Hepatic stellate cell (primary cell): ENCODE measurements at regions not wholly inside any gene's neighbourhood (a gene's known extent, or its start where the extent isn't known, plus 50 kb on each side); places are given as distances from the start of the nearest gene placed in this dataset.
"Not testable (repeated sequence)": the region's sequence is repeated elsewhere in the genome, so short reads cannot be mapped to it uniquely, and the experiment has no call there.

ENCODE experiments used
- DNase-seq: peaks from one replicate; pipeline ENCODE4 v3.0.0; 2011; ENCODE audit warnings: low spot score

- no peak for DNase-seq
Observed at GRCh38 chr2:35116151-35116550, 1239.4 kb upstream of the CRIM1 start.

- DNase-seq: no peak
Observed at GRCh38 chr2:35114765-35115164, 1240.8 kb upstream of the CRIM1 start.

GRCh38 chr2:35112367-35112766 lies 1243.2 kb upstream of the CRIM1 start:
- DNase-seq: not testable (repeated sequence)

DNA sequence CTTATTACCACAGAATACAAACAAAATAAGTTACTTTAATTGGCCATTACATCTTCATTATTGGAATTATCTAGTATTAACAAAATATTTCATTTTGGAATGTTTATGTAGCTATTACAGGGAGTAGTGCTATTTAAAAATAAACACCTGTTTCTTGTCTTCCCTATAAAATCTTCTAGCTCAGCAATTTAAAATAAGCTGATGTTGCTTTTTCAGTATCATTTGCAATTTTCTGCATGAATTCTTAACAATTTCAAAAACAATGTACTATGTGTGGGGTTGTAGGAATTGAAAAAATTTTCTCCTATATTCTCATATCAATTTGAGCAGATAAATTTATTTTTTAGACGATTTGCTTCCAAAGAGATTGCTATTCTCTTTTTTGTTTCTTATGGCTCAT lies 1251.3 kb upstream of the CRIM1 start:
- no peak for DNase-seq

- DNase-seq: no peak
Observed at GRCh38 chr2:35099342-35099741, 1256.2 kb upstream of the CRIM1 start.

DNA sequence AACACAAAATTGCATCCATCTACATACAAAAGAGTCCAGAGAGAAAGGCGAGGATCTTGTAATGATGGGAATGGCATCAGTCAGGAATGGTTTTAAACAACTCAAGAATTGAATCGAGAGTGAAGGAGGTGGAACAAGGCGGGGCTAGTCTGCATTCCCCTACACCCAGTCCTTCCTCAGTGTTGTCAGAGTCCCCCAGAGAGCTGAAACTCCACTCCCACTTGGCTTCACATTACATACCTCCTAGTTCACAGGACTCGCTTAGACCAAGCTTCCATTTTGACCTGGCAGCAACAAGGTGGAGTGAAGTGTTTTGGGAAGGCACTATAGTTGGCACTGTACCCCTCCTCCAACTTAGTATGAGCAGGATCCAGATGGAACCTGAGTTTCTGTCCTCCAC lies 1273.5 kb upstream of the CRIM1 start:
- no peak for DNase-seq

- DNase-seq: no peak
Observed at GRCh38 chr2:35081622-35082015, 1274.0 kb upstream of the CRIM1 start.

DNA sequence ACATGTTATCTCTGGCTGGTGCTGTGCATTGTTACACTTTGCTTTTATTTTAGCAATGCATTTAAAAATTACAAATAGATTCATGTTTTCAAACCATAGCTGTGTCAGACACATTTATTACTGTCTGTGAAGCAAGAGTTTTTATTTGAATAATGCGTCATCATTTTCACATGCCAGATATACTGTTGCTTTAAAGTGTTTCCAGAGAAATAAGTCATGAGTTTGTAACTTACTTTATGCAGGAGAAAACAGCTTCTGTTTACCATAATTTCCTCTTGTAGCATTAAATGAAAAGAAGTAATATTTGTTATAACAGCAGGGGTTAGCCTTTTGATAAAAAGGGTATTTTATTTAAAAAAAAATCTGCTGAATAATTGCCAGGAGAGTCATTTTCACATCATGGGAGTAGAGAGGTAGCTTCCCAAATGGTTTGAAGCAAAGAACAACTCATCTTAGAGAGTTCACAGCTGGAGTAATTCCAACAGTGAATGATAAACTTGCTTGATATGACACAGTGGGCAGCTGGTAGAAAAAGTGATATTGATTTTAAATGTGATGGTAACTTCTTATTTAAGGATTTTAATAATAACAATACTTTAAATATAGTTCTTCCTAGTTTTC lies 1274.5 kb upstream of the CRIM1 start:
- DNase-seq: no peak

DNA sequence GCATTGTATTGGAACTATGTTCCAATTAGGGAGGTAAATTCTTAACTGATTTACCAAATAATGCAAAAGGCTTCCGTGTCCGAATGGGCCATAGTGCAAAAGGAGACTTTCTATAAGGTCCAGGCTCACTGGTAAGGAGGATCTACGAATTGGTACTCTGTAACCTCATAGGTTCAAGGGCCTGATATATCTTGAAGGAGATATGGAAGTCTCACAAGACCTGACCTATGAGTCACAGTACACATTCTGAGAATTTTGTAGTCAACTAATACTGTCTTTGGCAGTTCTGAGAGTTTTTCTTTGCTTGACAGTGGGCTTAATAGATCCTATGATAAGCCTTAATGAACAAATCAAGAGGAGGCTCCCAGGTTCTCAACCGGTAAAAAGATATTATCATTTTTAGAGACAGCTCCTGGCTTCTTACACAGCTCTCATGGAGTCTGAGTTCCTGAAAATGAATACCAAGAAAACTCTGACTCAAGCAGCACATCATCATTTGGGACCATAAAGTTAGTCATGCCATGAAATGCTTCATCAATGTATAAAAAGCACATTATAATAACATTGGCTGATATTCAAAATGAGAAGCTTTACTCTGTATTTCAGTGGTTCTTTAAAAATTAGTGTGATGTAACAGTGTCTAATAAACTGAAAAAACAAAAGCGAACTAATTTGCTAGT lies 1275.2 kb upstream of the CRIM1 start:
- no peak for DNase-seq

DNA sequence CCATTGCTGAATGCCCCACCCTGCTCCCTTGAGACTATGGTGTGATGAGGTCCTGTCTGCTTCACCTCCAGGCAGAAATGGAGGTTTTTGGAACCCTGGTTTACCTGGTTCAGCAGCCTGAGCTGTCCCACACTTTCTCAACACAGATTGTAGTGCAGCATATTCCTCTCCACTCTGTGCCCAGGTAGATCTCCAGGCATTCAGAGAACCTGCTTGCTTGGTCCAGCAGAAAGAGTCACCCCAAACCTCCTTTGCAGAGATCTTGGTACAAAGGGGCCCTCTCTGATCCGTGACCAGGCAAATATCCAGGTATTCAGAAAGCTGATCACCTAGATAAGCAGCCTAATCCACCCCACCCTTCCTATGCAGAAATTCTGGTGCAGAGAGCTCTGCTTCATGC lies 1288.2 kb upstream of the CRIM1 start:
- DNase-seq: no peak

DNA sequence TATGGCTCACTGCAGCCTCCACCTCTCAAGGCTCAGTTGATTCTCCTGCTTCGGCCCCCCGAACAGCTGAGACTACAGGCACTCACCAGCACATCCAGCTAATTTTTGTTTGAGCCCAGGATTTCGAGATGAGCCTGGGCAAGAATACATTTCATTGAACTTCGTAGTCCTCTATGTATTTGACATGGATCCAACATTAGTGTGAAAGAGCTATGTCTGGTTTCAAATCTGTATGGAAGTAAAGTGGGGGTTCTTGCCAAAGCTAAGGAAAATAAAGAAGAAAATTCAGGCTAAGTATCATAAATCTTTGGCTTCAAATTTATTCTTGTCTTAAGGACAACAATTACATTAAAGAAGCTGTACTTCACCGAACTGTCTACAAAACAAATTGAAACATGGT lies 1291.7 kb upstream of the CRIM1 start:
- no peak for DNase-seq

- DNase-seq: no peak
Observed at GRCh38 chr2:35035883-35036282, 1319.7 kb upstream of the CRIM1 start.

DNA sequence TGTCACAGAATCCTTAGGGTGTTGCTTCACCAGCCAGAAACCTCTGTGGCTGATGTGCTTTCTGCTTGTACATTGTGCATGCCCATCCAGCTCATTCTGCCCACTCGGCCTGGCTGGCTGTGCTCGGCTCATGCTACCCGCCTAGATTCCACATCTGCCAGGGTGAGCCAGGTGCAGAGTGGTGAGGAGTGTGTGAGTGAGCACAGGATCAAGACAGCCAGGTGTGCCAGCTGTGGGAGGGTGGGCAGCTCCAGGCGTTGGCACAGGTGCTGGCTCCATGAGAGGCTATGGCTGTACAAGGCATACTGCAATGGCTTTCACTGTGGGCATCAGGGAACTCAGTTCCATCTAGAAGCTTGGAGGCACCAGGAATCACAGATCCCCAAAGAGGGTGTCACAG lies 1321.8 kb upstream of the CRIM1 start:
- no peak for DNase-seq

DNA sequence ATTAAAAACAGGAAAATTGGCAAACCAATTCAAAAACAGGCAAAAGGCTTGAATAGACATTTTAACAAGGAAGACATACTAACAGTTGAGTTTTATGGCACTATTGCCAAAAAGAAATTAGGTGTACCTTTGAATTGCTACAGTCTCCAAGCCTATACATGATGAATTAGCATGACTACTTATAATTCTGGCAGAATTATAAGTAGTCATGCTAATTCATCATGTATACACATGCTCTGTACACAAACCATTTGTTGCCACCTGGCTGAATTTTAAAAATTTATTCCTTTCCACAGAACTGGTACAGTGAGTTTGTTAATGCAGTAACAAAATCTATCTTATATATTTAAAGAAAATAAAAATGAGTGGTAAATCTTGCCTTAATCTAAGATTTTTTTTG lies 1332.0 kb upstream of the CRIM1 start:
- DNase-seq: no peak

- no peak for DNase-seq
Observed at GRCh38 chr2:35000453-35000852, 1355.1 kb upstream of the CRIM1 start.

DNA sequence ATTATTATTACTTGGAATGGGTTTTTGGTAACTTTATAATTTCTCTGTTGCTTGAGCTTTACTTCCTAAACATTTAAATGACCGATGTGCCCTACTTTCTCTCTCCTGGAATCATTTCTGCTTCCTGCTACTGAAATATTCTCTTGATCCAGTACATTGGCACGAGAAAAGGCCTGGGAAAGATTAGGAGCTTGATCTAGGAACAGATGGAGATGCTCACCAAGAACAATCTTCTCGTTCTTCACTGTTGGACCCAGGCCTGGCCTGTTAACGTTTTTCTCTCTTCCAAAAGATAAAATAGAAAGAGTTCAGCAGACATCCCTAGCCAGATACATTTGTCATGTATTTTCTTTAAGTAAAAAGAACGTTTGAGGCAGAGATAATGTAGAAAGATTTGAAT lies 1356.8 kb upstream of the CRIM1 start:
- DNase-seq: no peak

DNA sequence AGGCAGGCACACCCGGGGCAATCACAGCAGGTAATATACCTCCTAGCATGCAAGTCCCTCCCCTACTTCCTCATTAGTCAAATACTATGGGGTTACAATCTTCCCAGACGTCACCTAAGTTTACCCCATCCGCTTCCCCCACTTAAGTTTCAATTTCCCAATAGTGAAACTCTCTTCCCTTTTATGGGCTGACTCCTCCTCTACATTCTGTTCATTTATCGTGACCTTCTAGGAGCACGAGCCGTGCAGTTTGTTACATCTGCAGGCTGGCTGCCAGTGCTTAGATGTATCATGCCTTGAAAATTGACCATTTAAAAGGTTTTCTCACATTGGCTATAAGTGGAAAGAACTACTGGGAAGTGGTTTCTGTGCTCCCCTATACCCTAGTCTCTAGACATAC lies 1357.8 kb upstream of the CRIM1 start:
- DNase-seq: no peak

DNA sequence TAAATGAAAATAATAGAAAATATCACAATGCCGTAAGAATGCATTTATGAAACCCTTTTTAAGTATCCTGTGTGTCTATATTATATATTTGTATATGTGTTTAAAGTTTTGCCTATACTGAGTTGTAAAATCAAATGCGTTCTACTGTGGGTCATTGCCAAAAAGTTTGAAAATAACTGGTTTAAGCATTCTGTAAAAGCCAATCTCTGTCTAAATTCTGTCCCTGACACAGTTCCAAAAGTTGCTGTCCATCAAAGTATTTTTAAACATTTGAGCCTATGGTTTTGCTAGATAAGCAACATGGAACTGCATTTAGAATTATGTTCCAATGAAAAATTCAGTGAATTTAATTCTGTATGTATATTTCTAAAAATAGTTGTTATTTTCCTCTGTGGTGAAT lies 1360.4 kb upstream of the CRIM1 start:
- DNase-seq: no peak

- DNase-seq: no peak
Observed at GRCh38 chr2:34991508-34992274, 1363.9 kb upstream of the CRIM1 start.

DNA sequence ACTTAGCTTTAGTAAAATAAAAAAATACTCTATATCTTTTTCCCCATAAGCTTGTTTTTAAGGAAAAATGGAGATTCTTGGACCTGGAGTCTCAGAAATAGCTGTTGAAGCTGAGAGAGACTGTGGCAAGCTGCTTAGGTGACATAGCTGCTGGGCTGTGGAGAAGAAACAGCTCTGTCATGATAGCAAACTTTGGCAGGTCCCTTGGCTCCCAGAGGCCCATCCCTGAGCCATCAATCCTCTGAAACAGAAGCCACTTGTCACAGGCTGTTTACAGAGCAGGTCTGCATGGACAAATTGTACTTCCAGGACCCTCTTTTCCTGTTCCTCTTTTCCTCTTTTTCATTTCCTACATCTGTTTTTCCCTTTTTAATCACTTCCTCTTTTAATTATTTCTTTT lies 1370.1 kb upstream of the CRIM1 start:
- no peak for DNase-seq

DNA sequence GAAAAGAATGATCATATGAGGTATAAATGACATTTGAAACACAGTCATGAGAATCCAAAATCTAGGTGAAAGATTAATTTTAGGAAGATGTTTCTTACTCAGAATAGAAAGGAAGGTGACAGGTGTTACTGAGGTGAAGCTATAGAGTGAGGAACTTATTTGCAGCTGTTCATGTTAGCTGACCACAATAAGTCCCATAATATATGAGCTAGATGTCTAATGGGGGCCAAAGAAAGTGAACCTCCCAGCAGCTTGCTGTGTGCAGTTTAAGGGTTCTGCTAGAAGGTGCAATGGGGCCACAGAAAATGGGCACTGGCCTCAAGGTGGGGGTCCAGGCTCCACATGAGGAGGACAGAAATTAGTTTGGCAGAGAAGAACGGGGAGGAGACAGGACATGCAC lies 1374.9 kb upstream of the CRIM1 start:
- no peak for DNase-seq

GRCh38 chr2:34979148-34979547 lies 1376.4 kb upstream of the CRIM1 start:
- DNase-seq: no peak

GRCh38 chr2:34961822-34962221 lies 1362.7 kb upstream of the FAM98A start:
- no peak for DNase-seq

GRCh38 chr2:34954758-34955157 lies 1355.7 kb upstream of the FAM98A start:
- DNase-seq: no peak
